Endothelial cell of umbilical vein (primary cell): ENCODE measurements at regions not wholly inside any gene's neighbourhood (a gene's known extent, or its start where the extent isn't known, plus 50 kb on each side); places are given as distances from the start of the nearest gene placed in this dataset.

Source experiments
- BruUV-seq: library from RNA; stranded (reverse); fragments of 400-500 nt; replicated peaks from 2 replicates; lab custom pipeline; 2021; lab: Mats Ljungman, UMichigan
- CTCF ChIA-PET: fragments of 300-600, 350-600 bp; sonication (Branson Sonifier 250); formaldehyde crosslinking; loops from one replicate; lab custom pipeline; 2021; ENCODE audit warnings: antibody characterized with exemption, inconsistent platforms; lab: Charles Lee
- POLR2A ChIA-PET: fragments of 300-600, 350-600 bp; sonication (Branson Sonifier 250); formaldehyde crosslinking; loops from one replicate; lab custom pipeline; 2021; ENCODE audit warnings: antibody characterized with exemption, inconsistent platforms; lab: Charles Lee
- DNase-seq: peaks from one replicate; pipeline ENCODE4 v3.0.0-alpha.2; 2011; ENCODE audit warnings: low read depth, low spot score
- FAIRE-seq: peaks from 2 replicates; lab custom pipeline; 2011; peaks lifted over from hg19 to GRCh38; lab: Jason Lieb, UNC
- H2AFZ ChIP-seq: 2 replicates; pipeline ENCODE4 v1.6.0; 2012; ENCODE audit warnings: low read depth, low read length, control low read depth, inconsistent platforms
- H3K27ac ChIP-seq: 2 replicates; pipeline ENCODE4 v1.5.1; 2011; ENCODE audit warnings: low read depth, mild to moderate bottlenecking, control low read depth, low read length, moderate library complexity; ENCODE audit not compliant: insufficient read depth
- H3K27me3 ChIP-seq, 2 experiments: 2 replicates each; pipeline versions ENCODE4 v1.6.0 to v1.6.1; 2011; ENCODE audit warnings: low read length in 2 of 2, mixed read lengths in 1 of 2; ENCODE audit not compliant: control insufficient read depth in 2 of 2, insufficient read depth in 2 of 2
- H3K36me3 ChIP-seq, 2 experiments: 2 replicates in 1 of 2; 3 replicates in 1 of 2; pipeline ENCODE4 v1.5.1; 2011; ENCODE audit warnings: low read length in 2 of 2, mild to moderate bottlenecking in 1 of 2, moderate library complexity in 1 of 2; ENCODE audit not compliant: control insufficient read depth in 2 of 2, insufficient read depth in 2 of 2; ENCODE audit errors: extremely low read depth in 1 of 2
- H3K4me1 ChIP-seq: 3 replicates; pipeline ENCODE4 v1.5.1; 2011; ENCODE audit warnings: mild to moderate bottlenecking, low read length; ENCODE audit not compliant: control insufficient read depth, insufficient read depth; ENCODE audit errors: extremely low read depth
- H3K4me2 ChIP-seq: 2 replicates; pipeline ENCODE4 v1.6.1; 2011; ENCODE audit warnings: low read length, control low read depth, mixed read lengths; ENCODE audit not compliant: insufficient read depth
- H3K4me3 ChIP-seq, 3 experiments: fragments of 200-600 bp in 1 of 3; sonication (generic), shearing (Covaris generic) in 1 of 3; replicated peaks in 1 of 3; 2 replicates each; pipeline ENCODE4 v1.5.1; 2011 to 2016; ENCODE audit warnings: control low read depth in 3 of 3, low read length in 3 of 3, mild to moderate bottlenecking in 2 of 3, inconsistent platforms in 1 of 3, low read depth in 1 of 3, moderate library complexity in 1 of 3; ENCODE audit not compliant: insufficient read depth in 1 of 3
- H3K79me2 ChIP-seq: 2 replicates; pipeline ENCODE4 v1.6.0; 2012; ENCODE audit warnings: low read length, inconsistent platforms; ENCODE audit not compliant: control insufficient read depth, insufficient read depth
- H3K9ac ChIP-seq: replicated peaks from 2 replicates; pipeline ENCODE3; 2011; ENCODE audit warnings: low read length, control low read depth; ENCODE audit not compliant: insufficient read depth; ENCODE audit errors: extremely low read depth
- H3K9me1 ChIP-seq: replicated peaks from 3 replicates; pipeline ENCODE4 v1.6.0; 2011; ENCODE audit warnings: mild to moderate bottlenecking, low read length; ENCODE audit not compliant: control insufficient read depth, insufficient read depth; ENCODE audit errors: extremely low read depth
- H3K9me3 ChIP-seq: replicated peaks from 2 replicates; pipeline ENCODE4 v1.5.1; 2012; ENCODE audit warnings: low read length, inconsistent platforms; ENCODE audit not compliant: control insufficient read depth, insufficient read depth
- H4K20me1 ChIP-seq: replicated peaks from 2 replicates; pipeline ENCODE3; 2011; ENCODE audit warnings: mild to moderate bottlenecking, low read length; ENCODE audit not compliant: control insufficient read depth, insufficient read depth; ENCODE audit errors: extremely low read depth
- CTCF ChIP-seq, 2 donors: IDR thresholded peaks; 1 replicate in 1 of 2; 2 replicates in 1 of 2; pipeline ENCODE4 v1.5.1; 2011; ENCODE audit warnings: low read length in 2 of 2, mild to moderate bottlenecking in 2 of 2, moderate library complexity in 2 of 2, control low read depth in 1 of 2, inconsistent platforms in 1 of 2, low read depth in 1 of 2; ENCODE audit not compliant: insufficient read depth in 1 of 2; ENCODE audit errors: extremely low read depth in 1 of 2
- EZH2 ChIP-seq: IDR thresholded peaks from 2 replicates; pipeline ENCODE4 v1.6.1; 2012; ENCODE audit warnings: borderline replicate concordance, low read depth, mild to moderate bottlenecking, moderate library complexity, low read length, inconsistent platforms; ENCODE audit not compliant: severe bottlenecking
- FOS ChIP-seq: IDR thresholded peaks from 2 replicates; pipeline ENCODE4 v1.6.1; 2011; ENCODE audit warnings: mild to moderate bottlenecking, low read length, moderate library complexity, borderline replicate concordance; ENCODE audit not compliant: insufficient read depth
- GATA2 ChIP-seq: IDR thresholded peaks from 2 replicates; pipeline ENCODE4 v1.7.0; 2011; ENCODE audit warnings: low read depth, mild to moderate bottlenecking, moderate library complexity, mixed read lengths, low read length; ENCODE audit not compliant: insufficient read length, insufficient read depth
- JUN ChIP-seq: IDR thresholded peaks from 2 replicates; pipeline ENCODE4 v1.6.1; 2011; ENCODE audit warnings: borderline replicate concordance, low read depth; ENCODE audit not compliant: insufficient read length, insufficient read depth
- MAX ChIP-seq: IDR thresholded peaks from 2 replicates; pipeline ENCODE4 v1.6.1; 2011; ENCODE audit not compliant: insufficient read depth, insufficient read length
- MYC ChIP-seq: IDR thresholded peaks from one replicate; pipeline ENCODE4 v1.6.1; 2011; ENCODE audit warnings: mild to moderate bottlenecking, low read depth, low read length
- POLR2A ChIP-seq: IDR thresholded peaks from 2 replicates; pipeline ENCODE4 v1.6.1; 2012; ENCODE audit warnings: low read depth, mild to moderate bottlenecking, control low read depth, low read length
- POLR2AphosphoS5 ChIP-seq: IDR thresholded peaks from 2 replicates; pipeline ENCODE4 v1.6.1; 2012; ENCODE audit warnings: low read depth, mild to moderate bottlenecking, control low read depth, low read length, moderate library complexity; ENCODE audit not compliant: insufficient read depth
- dilution Hi-C: fragments of 300-500 bp; cut with MboI; formaldehyde crosslinking; loops from one replicate; pipeline ENCODE4 v1.15.0; 2019; ENCODE audit warnings: low sequenced_read_pairs; ENCODE audit not compliant: extremely low pct_ligation_motif_present
- intact Hi-C: fragments of 100-400 bp; cut with micrococcal nuclease; formaldehyde crosslinking; loops from one replicate; pipeline ENCODE4 v1.10.0; 2022

- FAIRE-seq (no peak), DNase-seq (no peak)
- ChIA-PET POLR2A (no interaction called here), CTCF (interaction anchor here (1.5 kb wide), 1 partner anchor 9 kb away, joined by 3 read pairs; no protein-coding TSS in a partner anchor)
- no peak overlapping the region for H3K9ac ChIP-seq
- no peaks in the 10 kb centered on the region for H4K20me1 ChIP-seq
- H3K9me3 ChIP-seq, result no peaks in the 10 kb centered on the region
- H3K4me2 ChIP-seq, result no peak overlapping the region
- H3K79me2 ChIP-seq, result no peaks in the 10 kb centered on the region
- H2AFZ ChIP-seq, result no peak overlapping the region
- H3K36me3 ChIP-seq, result no peaks in the 10 kb centered on the region
- intact Hi-C loops, result no loop called here
- H3K27me3 ChIP-seq, result no peaks in the 10 kb centered on the region
- no TSS peak for BruUV-seq
- H3K4me1 ChIP-seq, result no peaks in the 10 kb centered on the region
- no peaks in the 10 kb centered on the region for H3K9me1 ChIP-seq
- H3K27ac ChIP-seq, result no peak overlapping the region
- no peak overlapping the region for H3K4me3 ChIP-seq
- dilution Hi-C loops, result no loop called here
- no peak for TF ChIP-seq CTCF (IDR thresholded peaks at IDR 0.05; ENCODE audit: extremely low read depth in 1 of 2, insufficient read depth in 1 of 2, low read depth in 1 of 2, low read length in 2 of 2)
- TF ChIP-seq EZH2, result no peak
- TF ChIP-seq FOS, result no peak
- TF ChIP-seq MAX, result no peak
- TF ChIP-seq MYC, result no peak
- no peak for TF ChIP-seq POLR2A
- TF ChIP-seq POLR2AphosphoS5, result no peak
- no peak for TF ChIP-seq GATA2
- TF ChIP-seq JUN, result no peak
These were observed 196.1 kb downstream of the GAS1 start for GRCh38 chr9:86751207-86751606.
